K562 (cell line): ENCODE measurements at regions not wholly inside any gene's neighbourhood (a gene's known extent, or its start where the extent isn't known, plus 50 kb on each side); places are given as distances from the start of the nearest gene placed in this dataset.

Experiments used
- ATAC-seq: fragments of 200-7000 bp; cut with Tn5 transposase; 3 replicates; pipeline ENCODE4 v1.9.1; 2020; ENCODE audit warnings: moderate library complexity
- BruUV-seq: library from RNA; stranded (reverse); fragments of 400-500 nt; replicated peaks from 2 replicates; lab custom pipeline; 2021; lab: Mats Ljungman, UMichigan
- CTCF ChIA-PET: fragments of 300-600 bp; formaldehyde crosslinking; extraction: SDS; loops from one replicate; lab custom pipeline; 2021; ENCODE audit warnings: low intra/inter-chr PET ratio; lab: Yijun Ruan, JAX
- POLR2A ChIA-PET: fragments of 300-600, 350-650 bp; sonication (Branson Sonifier 250); formaldehyde crosslinking; extraction: SDS; loops from one replicate; lab custom pipeline; 2021; ENCODE audit warnings: antibody characterized with exemption, inconsistent platforms; lab: Yijun Ruan, JAX
- DNase-seq, 4 experiments: peaks; one replicate each; pipeline versions ENCODE4 v3.0.0 to v3.0.0-alpha.2; 2011 to 2018; ENCODE audit warnings: low spot score in 3 of 4, mixed read lengths in 3 of 4; ENCODE audit errors: extremely low read depth in 1 of 4
- FAIRE-seq: peaks from 2 replicates; lab custom pipeline; 2011; peaks lifted over from hg19 to GRCh38; lab: Jason Lieb, UNC
- H2AFZ ChIP-seq: 2 replicates; pipeline ENCODE4 v1.6.0; 2011; ENCODE audit warnings: low read depth, low read length, control low read depth, inconsistent platforms
- H3K27ac ChIP-seq: fragments of 200-600 bp; 3 replicates; pipeline ENCODE4 v1.8.0; 2011; ENCODE audit warnings: low read depth, mild to moderate bottlenecking, control low read depth, inconsistent platforms, low read length, moderate library complexity, mixed read lengths; ENCODE audit errors: extremely low read depth
- H3K27me3 ChIP-seq, 2 experiments: fragments of 300-600 bp in 1 of 2; 2 replicates in 1 of 2; 3 replicates in 1 of 2; pipeline versions ENCODE4 v1.6.0 to v1.8.0; 2011; ENCODE audit warnings: inconsistent platforms in 2 of 2, low read length in 2 of 2, mild to moderate bottlenecking in 1 of 2, mixed read lengths in 1 of 2, moderate library complexity in 1 of 2; ENCODE audit not compliant: control insufficient read depth in 2 of 2, insufficient read depth in 2 of 2
- H3K36me3 ChIP-seq: fragments of 300-600 bp; 3 replicates; pipeline ENCODE4 v1.8.0; 2011; ENCODE audit warnings: mild to moderate bottlenecking, low read length, inconsistent platforms; ENCODE audit not compliant: control insufficient read depth, insufficient read depth
- H3K4me1 ChIP-seq, 2 experiments: fragments of 200-600 bp in 1 of 2; replicated peaks in 1 of 2; 2 replicates in 1 of 2; 3 replicates in 1 of 2; pipeline versions ENCODE4 v1.5.1 to v1.8.0; 2011; ENCODE audit warnings: inconsistent platforms in 2 of 2, low read length in 2 of 2, mild to moderate bottlenecking in 1 of 2, mixed read lengths in 1 of 2, moderate library complexity in 1 of 2; ENCODE audit not compliant: control insufficient read depth in 2 of 2, insufficient read depth in 2 of 2
- H3K4me2 ChIP-seq: 2 replicates; pipeline ENCODE4 v1.6.1; 2011; ENCODE audit warnings: low read length, control low read depth, inconsistent platforms, mixed read lengths; ENCODE audit not compliant: insufficient read depth
- H3K4me3 ChIP-seq: fragments of 200-600 bp; sonication (generic), shearing (Covaris generic); 2 replicates; pipeline ENCODE4 v1.5.1; 2016; ENCODE audit warnings: control low read depth, inconsistent platforms
- H3K79me2 ChIP-seq: fragments of 200-600 bp; 3 replicates; pipeline ENCODE4 v1.8.0; 2011; ENCODE audit warnings: low read length, inconsistent platforms; ENCODE audit not compliant: control insufficient read depth, insufficient read depth
- H3K9ac ChIP-seq, 2 experiments: 2 replicates each; pipeline versions ENCODE4 v1.6.0 to v1.6.1; 2011; ENCODE audit warnings: low read depth in 2 of 2, low read length in 2 of 2, control low read depth in 1 of 2, inconsistent platforms in 1 of 2, mild to moderate bottlenecking in 1 of 2, mixed read lengths in 1 of 2; ENCODE audit not compliant: insufficient read depth in 1 of 2
- H3K9me1 ChIP-seq: one replicate; pipeline ENCODE4 v1.6.0; 2011; ENCODE audit warnings: inconsistent platforms, mild to moderate bottlenecking, low read length, moderate library complexity; ENCODE audit not compliant: control insufficient read depth, insufficient read depth
- H3K9me3 ChIP-seq: replicated peaks from 2 replicates; pipeline ENCODE4 v1.5.1; 2011; ENCODE audit warnings: low read depth, low read length, inconsistent platforms; ENCODE audit not compliant: control insufficient read depth, insufficient read depth
- H4K20me1 ChIP-seq: replicated peaks from 2 replicates; pipeline ENCODE4 v1.6.1; 2011; ENCODE audit warnings: low read length, inconsistent platforms, mixed read lengths; ENCODE audit not compliant: control insufficient read depth, insufficient read depth
- AFF1 ChIP-seq, 2 experiments: fragments of 450-650 bp; IDR thresholded peaks; 2 replicates each; pipeline ENCODE4 v1.6.1; 2018; ENCODE audit warnings: mild to moderate bottlenecking in 2 of 2, low read depth in 1 of 2; ENCODE audit not compliant: partially characterized antibody in 2 of 2
- BRF1 ChIP-seq: IDR thresholded peaks from 3 replicates; pipeline ENCODE4 v1.6.1; 2011; ENCODE audit warnings: borderline replicate concordance, mild to moderate bottlenecking; ENCODE audit not compliant: insufficient read length; ENCODE audit errors: extremely low read depth
- ELF2 ChIP-seq: fragments of 250-450 bp; sonication (Bioruptor Pico); IDR thresholded peaks from 2 replicates; pipeline ENCODE4 v1.5.0; 2021; ENCODE audit warnings: mild to moderate bottlenecking
- MXI1 ChIP-seq: IDR thresholded peaks from 2 replicates; pipeline ENCODE4 v1.6.1; 2011; ENCODE audit warnings: low read depth, mild to moderate bottlenecking, improper control_type of control experiment, low read length
- ZNF140 ChIP-seq: fragments of 250-450 bp; sonication (Bioruptor Pico); IDR thresholded peaks from 2 replicates; pipeline ENCODE4 v1.8.0; 2021; ENCODE audit warnings: moderate library complexity, mild to moderate bottlenecking, inconsistent platforms
- ZNF212 ChIP-seq: fragments of 450-650 bp; formaldehyde crosslinking; IDR thresholded peaks from 2 replicates; pipeline ENCODE4 v1.4.0; 2020; ENCODE audit warnings: mild to moderate bottlenecking
- ZNF232 ChIP-seq: sonication (generic); formaldehyde crosslinking; IDR thresholded peaks from 2 replicates; pipeline ENCODE4 v1.8.0; 2022; ENCODE audit warnings: mild to moderate bottlenecking, missing genetic modification reagents
- WGBS: fragments of 100-300 bp; shearing (Covaris generic); methylation state at CpG from one replicate; pipeline ENCODE4 v1.1.6; 2016; ENCODE audit warnings: low coverage, mixed read lengths; ENCODE audit not compliant: insufficient coverage; ENCODE audit errors: missing lambda C conversion rate; 5-methylcytosine and 5-hydroxymethylcytosine counted together
- in situ Hi-C: fragments of 300-500 bp; cut with MboI; formaldehyde crosslinking; loops from 4 replicates; pipeline ENCODE4 v1.15.0; 2018; ENCODE audit warnings: inconsistent platforms, mixed read lengths
- intact Hi-C: fragments of 100-400 bp; cut with micrococcal nuclease; formaldehyde crosslinking; loops from 2 replicates; pipeline ENCODE4 v1.14.2; 2022
- TF ChIP-seq, protein P1 (sequence below): fragments of 450-650 bp; IDR thresholded peaks from 2 replicates; pipeline ENCODE4 v1.6.1; 2016; ENCODE audit warnings: low read depth
- TF ChIP-seq, protein P2 (sequence below): fragments of 250-450 bp; sonication (Bioruptor Pico); IDR thresholded peaks from 2 replicates; pipeline ENCODE4 v1.5.0; 2021

DNA sequence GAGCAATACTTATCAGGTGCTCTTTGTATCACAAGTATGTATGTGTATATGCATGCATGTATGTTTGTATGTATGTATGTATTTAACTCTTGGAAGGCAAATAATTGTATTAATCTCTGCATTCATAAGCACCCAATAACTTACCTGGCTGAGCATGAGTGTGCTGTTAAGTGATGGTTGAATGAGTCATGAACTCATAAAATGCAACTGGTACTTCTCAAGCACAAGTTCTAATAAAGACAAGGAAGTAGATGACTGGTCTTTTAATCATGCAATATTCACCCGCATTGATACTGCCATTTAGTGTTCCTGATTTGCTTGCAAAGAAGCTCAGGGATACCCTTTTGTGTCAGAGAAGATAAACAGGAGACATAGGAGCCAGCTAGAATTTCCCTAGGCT lies 204.9 kb upstream of the TRPM3 start:
- no peak for FAIRE-seq
- no peak overlapping the region for H3K4me3 ChIP-seq
- TF ChIP-seq BRF1 (no peak), MXI1 (no peak), ZNF232 (no peak), ZNF212 (no peak), AFF1 (IDR thresholded peaks at IDR 0.05; ENCODE audit: low read depth in 1 of 2, partially characterized antibody in 2 of 2) (no peak), ELF2 (CRISPR knock-in tag) (no peak), ZNF140 (no peak)
- TF ChIP-seq, protein P1, sequence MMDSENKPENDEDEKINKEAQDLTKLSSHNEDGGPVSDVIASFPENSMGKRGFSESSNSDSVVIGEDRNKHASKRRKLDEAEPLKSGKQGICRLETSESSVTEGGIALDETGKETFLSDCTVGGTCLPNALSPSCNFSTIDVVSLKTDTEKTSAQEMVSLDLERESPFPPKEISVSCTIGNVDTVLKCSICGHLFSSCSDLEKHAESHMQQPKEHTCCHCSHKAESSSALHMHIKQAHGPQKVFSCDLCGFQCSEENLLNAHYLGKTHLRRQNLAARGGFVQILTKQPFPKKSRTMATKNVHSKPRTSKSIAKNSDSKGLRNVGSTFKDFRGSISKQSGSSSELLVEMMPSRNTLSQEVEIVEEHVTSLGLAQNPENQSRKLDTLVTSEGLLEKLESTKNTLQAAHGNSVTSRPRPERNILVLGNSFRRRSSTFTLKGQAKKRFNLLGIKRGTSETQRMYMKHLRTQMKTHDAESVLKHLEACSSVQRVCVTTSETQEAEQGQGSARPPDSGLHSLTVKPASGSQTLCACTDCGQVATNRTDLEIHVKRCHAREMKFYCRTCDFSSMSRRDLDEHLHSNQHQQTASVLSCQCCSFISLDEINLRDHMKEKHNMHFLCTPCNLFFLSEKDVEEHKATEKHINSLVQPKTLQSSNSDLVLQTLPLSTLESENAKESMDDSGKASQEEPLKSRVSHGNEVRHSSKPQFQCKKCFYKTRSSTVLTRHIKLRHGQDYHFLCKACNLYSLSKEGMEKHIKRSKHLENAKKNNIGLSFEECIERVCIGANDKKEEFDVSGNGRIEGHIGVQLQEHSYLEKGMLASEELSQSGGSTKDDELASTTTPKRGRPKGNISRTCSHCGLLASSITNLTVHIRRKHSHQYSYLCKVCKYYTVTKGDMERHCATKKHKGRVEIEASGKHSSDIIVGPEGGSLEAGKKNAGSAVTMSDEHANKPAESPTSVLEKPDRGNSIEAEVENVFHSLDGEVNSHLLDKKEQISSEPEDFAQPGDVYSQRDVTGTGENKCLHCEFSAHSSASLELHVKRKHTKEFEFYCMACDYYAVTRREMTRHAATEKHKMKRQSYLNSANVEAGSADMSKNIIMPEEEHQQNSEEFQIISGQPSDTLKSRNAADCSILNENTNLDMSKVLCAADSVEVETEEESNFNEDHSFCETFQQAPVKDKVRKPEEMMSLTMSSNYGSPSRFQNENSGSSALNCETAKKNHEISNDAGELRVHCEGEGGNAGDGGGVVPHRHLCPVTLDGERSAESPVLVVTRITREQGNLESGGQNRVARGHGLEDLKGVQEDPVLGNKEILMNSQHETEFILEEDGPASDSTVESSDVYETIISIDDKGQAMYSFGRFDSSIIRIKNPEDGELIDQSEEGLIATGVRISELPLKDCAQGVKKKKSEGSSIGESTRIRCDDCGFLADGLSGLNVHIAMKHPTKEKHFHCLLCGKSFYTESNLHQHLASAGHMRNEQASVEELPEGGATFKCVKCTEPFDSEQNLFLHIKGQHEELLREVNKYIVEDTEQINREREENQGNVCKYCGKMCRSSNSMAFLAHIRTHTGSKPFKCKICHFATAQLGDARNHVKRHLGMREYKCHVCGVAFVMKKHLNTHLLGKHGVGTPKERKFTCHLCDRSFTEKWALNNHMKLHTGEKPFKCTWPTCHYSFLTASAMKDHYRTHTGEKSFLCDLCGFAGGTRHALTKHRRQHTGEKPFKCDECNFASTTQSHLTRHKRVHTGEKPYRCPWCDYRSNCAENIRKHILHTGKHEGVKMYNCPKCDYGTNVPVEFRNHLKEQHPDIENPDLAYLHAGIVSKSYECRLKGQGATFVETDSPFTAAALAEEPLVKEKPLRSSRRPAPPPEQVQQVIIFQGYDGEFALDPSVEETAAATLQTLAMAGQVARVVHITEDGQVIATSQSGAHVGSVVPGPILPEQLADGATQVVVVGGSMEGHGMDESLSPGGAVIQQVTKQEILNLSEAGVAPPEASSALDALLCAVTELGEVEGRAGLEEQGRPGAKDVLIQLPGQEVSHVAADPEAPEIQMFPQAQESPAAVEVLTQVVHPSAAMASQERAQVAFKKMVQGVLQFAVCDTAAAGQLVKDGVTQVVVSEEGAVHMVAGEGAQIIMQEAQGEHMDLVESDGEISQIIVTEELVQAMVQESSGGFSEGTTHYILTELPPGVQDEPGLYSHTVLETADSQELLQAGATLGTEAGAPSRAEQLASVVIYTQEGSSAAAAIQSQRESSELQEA: no peak
- TF ChIP-seq, protein P2, sequence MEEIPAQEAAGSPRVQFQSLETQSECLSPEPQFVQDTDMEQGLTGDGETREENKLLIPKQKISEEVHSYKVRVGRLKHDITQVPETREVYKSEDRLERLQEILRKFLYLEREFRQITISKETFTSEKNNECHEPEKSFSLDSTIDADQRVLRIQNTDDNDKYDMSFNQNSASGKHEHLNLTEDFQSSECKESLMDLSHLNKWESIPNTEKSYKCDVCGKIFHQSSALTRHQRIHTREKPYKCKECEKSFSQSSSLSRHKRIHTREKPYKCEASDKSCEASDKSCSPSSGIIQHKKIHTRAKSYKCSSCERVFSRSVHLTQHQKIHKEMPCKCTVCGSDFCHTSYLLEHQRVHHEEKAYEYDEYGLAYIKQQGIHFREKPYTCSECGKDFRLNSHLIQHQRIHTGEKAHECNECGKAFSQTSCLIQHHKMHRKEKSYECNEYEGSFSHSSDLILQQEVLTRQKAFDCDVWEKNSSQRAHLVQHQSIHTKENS: no peak
- in situ Hi-C loops: no loop called here
- no peak overlapping the region for H2AFZ ChIP-seq
- ATAC-seq: no peak
- BruUV-seq: no TSS peak
- H3K9me3 ChIP-seq: no peaks in the 10 kb centered on the region
- H3K36me3 ChIP-seq: no peaks in the 10 kb centered on the region
- ChIA-PET CTCF (no interaction called here), POLR2A (no interaction called here)
- H3K4me2 ChIP-seq: no peak overlapping the region
- H4K20me1 ChIP-seq: no peaks in the 10 kb centered on the region
- no peaks in the 10 kb centered on the region for H3K79me2 ChIP-seq
- no peak for DNase-seq
- no peaks in the 10 kb centered on the region for H3K4me1 ChIP-seq
- H3K27me3 ChIP-seq: no peaks in the 10 kb centered on the region
- intact Hi-C loops: no loop called here
- 0% methylated on average over 1 of the region's 1 CpG for WGBS
- no peak overlapping the region for H3K27ac ChIP-seq
- H3K9me1 ChIP-seq: no peaks in the 10 kb centered on the region
- H3K9ac ChIP-seq: no peak overlapping the region
